ENCODE measurements at regions not wholly inside any gene's neighbourhood (a gene's known extent, or its start where the extent isn't known, plus 50 kb on each side); places are given as distances from the start of the nearest gene placed in this dataset.
"Not testable (repeated sequence)": the region's sequence is repeated elsewhere in the genome, so short reads cannot be mapped to it uniquely, and the experiment has no call there.

GRCh38 chr2:76159042-76159648 lies 448.4 kb upstream of the GCFC2 start:
- DNase-seq = no peak

GRCh38 chr2:76157531-76157930 lies 446.8 kb upstream of the GCFC2 start:
- no peak for DNase-seq

- no peak for DNase-seq
Measured at GRCh38 chr2:76154981-76155380, 444.3 kb upstream of the GCFC2 start.

- no peak for DNase-seq
Measured at GRCh38 chr2:76149846-76150245, 439.1 kb upstream of the GCFC2 start.

- DNase-seq = not testable (repeated sequence)
Measured at GRCh38 chr2:76139303-76139702, 428.6 kb upstream of the GCFC2 start.

- DNase-seq = no peak
Measured at GRCh38 chr2:76128622-76129021, 417.9 kb upstream of the GCFC2 start.

- no peak for DNase-seq
Measured at GRCh38 chr2:76120176-76120575, 409.5 kb upstream of the GCFC2 start.

- no peak for DNase-seq
Measured at GRCh38 chr2:76089683-76090082, 379.0 kb upstream of the GCFC2 start.

- DNase-seq = no peak
Measured at GRCh38 chr2:76083248-76083647, 372.5 kb upstream of the GCFC2 start.

GRCh38 chr2:76082509-76082908 lies 371.8 kb upstream of the GCFC2 start:
- DNase-seq = no peak

- DNase-seq = no peak
Measured at GRCh38 chr2:76080154-76080553, 369.4 kb upstream of the GCFC2 start.

- no peak for DNase-seq
Measured at GRCh38 chr2:76075126-76075525, 364.4 kb upstream of the GCFC2 start.

GRCh38 chr2:76073992-76074604 lies 363.4 kb upstream of the GCFC2 start:
- DNase-seq = no peak

GRCh38 chr2:76050196-76050595 lies 339.5 kb upstream of the GCFC2 start:
- DNase-seq = no peak

- DNase-seq = no peak
Measured at GRCh38 chr2:76044701-76045100, 334.0 kb upstream of the GCFC2 start.

- DNase-seq = no peak
Measured at GRCh38 chr2:76039505-76039904, 328.8 kb upstream of the GCFC2 start.

GRCh38 chr2:76027761-76028160 lies 317.0 kb upstream of the GCFC2 start:
- DNase-seq = no peak

GRCh38 chr2:76019128-76019527 lies 308.4 kb upstream of the GCFC2 start:
- no peak for DNase-seq

GRCh38 chr2:76009484-76009883 lies 298.8 kb upstream of the GCFC2 start:
- no peak for DNase-seq

GRCh38 chr2:76008001-76008702 lies 297.4 kb upstream of the GCFC2 start:
- no peak for DNase-seq

- DNase-seq = no peak
Measured at GRCh38 chr2:76000425-76000824, 289.7 kb upstream of the GCFC2 start.

GRCh38 chr2:75998451-75998850 lies 287.7 kb upstream of the GCFC2 start:
- DNase-seq = no peak

- no peak for DNase-seq
Measured at GRCh38 chr2:75994759-75995158, 284.0 kb upstream of the GCFC2 start.

GRCh38 chr2:75988622-75989021 lies 277.9 kb upstream of the GCFC2 start:
- not testable (repeated sequence) for DNase-seq

GRCh38 chr2:75986617-75987016 lies 275.9 kb upstream of the GCFC2 start:
- DNase-seq = no peak

Data from stimulated activated CD4-positive, alpha-beta T cell treated with anti-CD3 and anti-CD28 coated beads, Interleukin-4, amount 100 ng/mL, for 24 hours (primary cell).